OCI-LY7 (cell line): ENCODE measurements at regions not wholly inside any gene's neighbourhood (a gene's known extent, or its start where the extent isn't known, plus 50 kb on each side); places are given as distances from the start of the nearest gene placed in this dataset.

ENCODE experiments used
- EZH2phosphoT487 ChIP-seq: fragments of 200-600 bp; sonication (generic); IDR thresholded peaks from 2 replicates; pipeline ENCODE4 v1.6.1; 2018; ENCODE audit warnings: low read depth, borderline replicate concordance, mild to moderate bottlenecking, mixed run types, antibody characterized with exemption, low read length, moderate library complexity, mixed read lengths
- TF ChIP-seq, protein P1 (sequence below): fragments of 200-600 bp; sonication (generic); conservative IDR thresholded peaks from 2 replicates; pipeline ENCODE4 v1.5.1; 2014; ENCODE audit warnings: mild to moderate bottlenecking, antibody characterized with exemption, low read length, moderate library complexity, mixed read lengths

DNA sequence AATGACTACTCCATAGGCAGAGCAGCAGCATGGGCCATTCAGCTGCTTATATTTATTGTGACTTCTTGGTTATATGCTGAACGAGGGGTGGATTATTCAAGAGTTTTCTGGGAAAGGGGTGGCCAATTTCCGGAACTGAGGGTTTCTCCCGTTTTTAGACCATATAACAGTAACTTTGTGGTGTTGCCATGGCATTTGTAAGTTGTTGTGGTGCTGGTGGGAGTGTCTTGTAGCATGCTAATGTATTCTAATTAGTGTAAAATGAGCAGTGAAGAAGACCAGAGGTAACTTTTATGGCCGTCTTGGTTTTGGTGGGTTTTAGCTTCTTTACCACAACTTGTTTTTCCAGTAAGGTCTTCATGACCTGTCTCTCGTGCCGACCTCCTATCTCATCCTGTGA, 139.6 kb downstream of the KLF6 start:
- TF ChIP-seq, protein P1, sequence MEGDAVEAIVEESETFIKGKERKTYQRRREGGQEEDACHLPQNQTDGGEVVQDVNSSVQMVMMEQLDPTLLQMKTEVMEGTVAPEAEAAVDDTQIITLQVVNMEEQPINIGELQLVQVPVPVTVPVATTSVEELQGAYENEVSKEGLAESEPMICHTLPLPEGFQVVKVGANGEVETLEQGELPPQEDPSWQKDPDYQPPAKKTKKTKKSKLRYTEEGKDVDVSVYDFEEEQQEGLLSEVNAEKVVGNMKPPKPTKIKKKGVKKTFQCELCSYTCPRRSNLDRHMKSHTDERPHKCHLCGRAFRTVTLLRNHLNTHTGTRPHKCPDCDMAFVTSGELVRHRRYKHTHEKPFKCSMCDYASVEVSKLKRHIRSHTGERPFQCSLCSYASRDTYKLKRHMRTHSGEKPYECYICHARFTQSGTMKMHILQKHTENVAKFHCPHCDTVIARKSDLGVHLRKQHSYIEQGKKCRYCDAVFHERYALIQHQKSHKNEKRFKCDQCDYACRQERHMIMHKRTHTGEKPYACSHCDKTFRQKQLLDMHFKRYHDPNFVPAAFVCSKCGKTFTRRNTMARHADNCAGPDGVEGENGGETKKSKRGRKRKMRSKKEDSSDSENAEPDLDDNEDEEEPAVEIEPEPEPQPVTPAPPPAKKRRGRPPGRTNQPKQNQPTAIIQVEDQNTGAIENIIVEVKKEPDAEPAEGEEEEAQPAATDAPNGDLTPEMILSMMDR, result no peak
- no peak for TF ChIP-seq EZH2phosphoT487
